Cardiac fibroblast (primary cell): ENCODE measurements at regions not wholly inside any gene's neighbourhood (a gene's known extent, or its start where the extent isn't known, plus 50 kb on each side); places are given as distances from the start of the nearest gene placed in this dataset.
A peak's percentile ranks its signal among the peaks of the same experiment; 100 is the strongest.

Experiments used
- DNase-seq, 2 donors: peaks; one replicate each; pipeline versions ENCODE4 v3.0.0 to v3.0.0-alpha.2; 2010; ENCODE audit warnings: low read depth in 2 of 2
- H3K4me3 ChIP-seq, 2 donors: replicated peaks in 1 of 2; 1 replicate in 1 of 2; 2 replicates in 1 of 2; pipeline ENCODE4 v1.5.1; 2011; ENCODE audit warnings: low read depth in 2 of 2, low read length in 2 of 2, mild to moderate bottlenecking in 2 of 2, moderate library complexity in 1 of 2
- TF ChIP-seq, protein P1 (sequence below): IDR thresholded peaks from one replicate; pipeline ENCODE4 v1.5.1; 2011; ENCODE audit warnings: low read depth, mild to moderate bottlenecking, low read length, inconsistent platforms

GRCh38 chr21:32132409-32132808 lies 146.4 kb downstream of the MIS18A start:
- H3K4me3 ChIP-seq, result no peak overlapping the region
- TF ChIP-seq, protein P1, sequence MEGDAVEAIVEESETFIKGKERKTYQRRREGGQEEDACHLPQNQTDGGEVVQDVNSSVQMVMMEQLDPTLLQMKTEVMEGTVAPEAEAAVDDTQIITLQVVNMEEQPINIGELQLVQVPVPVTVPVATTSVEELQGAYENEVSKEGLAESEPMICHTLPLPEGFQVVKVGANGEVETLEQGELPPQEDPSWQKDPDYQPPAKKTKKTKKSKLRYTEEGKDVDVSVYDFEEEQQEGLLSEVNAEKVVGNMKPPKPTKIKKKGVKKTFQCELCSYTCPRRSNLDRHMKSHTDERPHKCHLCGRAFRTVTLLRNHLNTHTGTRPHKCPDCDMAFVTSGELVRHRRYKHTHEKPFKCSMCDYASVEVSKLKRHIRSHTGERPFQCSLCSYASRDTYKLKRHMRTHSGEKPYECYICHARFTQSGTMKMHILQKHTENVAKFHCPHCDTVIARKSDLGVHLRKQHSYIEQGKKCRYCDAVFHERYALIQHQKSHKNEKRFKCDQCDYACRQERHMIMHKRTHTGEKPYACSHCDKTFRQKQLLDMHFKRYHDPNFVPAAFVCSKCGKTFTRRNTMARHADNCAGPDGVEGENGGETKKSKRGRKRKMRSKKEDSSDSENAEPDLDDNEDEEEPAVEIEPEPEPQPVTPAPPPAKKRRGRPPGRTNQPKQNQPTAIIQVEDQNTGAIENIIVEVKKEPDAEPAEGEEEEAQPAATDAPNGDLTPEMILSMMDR, result no peak
- DNase-seq, result no peak

DNA sequence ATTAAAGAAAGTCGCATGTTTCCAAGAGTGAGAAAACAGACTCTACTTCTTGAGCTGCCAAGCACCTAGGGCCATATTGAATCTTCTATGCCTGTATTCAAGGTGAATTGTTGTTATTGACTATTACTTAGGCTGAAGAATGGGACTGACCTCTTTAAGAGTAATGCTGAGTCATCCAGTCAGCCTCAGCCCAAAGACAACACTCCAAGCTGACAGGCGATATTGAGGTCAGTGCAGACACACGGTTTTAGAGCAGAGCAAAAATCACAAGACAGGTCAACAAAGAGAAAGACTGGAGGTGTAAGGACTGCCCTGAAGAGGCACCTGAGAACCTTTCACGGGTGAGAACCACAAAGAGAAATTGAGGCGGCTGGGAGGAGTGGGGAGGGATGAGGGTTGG lies 146.9 kb downstream of the MIS18A start:
- TF ChIP-seq, protein P1, result no peak
- H3K4me3 ChIP-seq, result no peak overlapping the region
- DNase-seq, result peak; percentile 24 to 43

- H3K4me3 ChIP-seq, result no peak overlapping the region
- DNase-seq, result no peak
- TF ChIP-seq, protein P1, result no peak
Measured at GRCh38 chr21:32131164-32131563, 147.7 kb downstream of the MIS18A start.

- DNase-seq, result no peak
- TF ChIP-seq, protein P1, result no peak
- no peak overlapping the region for H3K4me3 ChIP-seq
Measured at GRCh38 chr21:32130031-32130891, 148.6 kb downstream of the MIS18A start.

DNA sequence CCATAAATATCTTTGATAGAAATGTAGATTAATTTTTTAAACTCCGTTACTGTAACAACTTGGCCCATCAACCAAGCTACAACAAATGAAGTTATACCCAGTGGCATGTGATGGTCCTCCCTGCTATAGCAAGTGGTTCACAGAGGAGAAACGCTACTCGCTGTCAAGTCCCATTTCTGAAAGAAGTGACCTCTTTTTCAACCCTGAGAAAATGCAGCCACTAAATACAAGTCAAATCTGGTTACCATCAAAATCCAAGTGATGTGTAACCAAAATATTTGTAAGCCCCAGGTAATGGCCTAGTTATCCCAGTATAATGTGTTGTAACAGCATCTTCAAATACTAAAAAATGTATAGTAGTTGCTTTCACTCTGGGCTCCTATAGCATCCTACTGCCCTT lies 151.8 kb downstream of the MIS18A start:
- DNase-seq, result no peak
- H3K4me3 ChIP-seq, result no peak overlapping the region
- TF ChIP-seq, protein P1, result no peak

GRCh38 chr21:32122082-32122481 lies 156.8 kb downstream of the MIS18A start:
- TF ChIP-seq, protein P1, result no peak
- H3K4me3 ChIP-seq, result no peak overlapping the region
- DNase-seq, result no peak
